ENCODE measurements at regions not wholly inside any gene's neighbourhood (a gene's known extent, or its start where the extent isn't known, plus 50 kb on each side); places are given as distances from the start of the nearest gene placed in this dataset.

- Histone ChIP-seq H3K27ac (ENCODE audit: low read depth in 2 of 2, low read length in 1 of 2) (peak overlapping the region in 1 of 2 experiments; percentile 38; a peak in 2 of 4 replicates), H3K9me2 (no peaks in the 10 kb centered on the region), H3K9ac (no peak overlapping the region), H3K4me2 (no peak overlapping the region), H3K4me3 (ENCODE audit: low read depth in 2 of 2, low read length in 1 of 2) (no peak overlapping the region), H3K4me1 (ENCODE audit: control insufficient read depth in 1 of 2, insufficient read depth in 2 of 2, low read depth in 1 of 2, low read length in 1 of 2) (no peaks in the 10 kb centered on the region), H3K79me2 (ENCODE audit: insufficient read depth) (no peaks in the 10 kb centered on the region), H3F3A (replicated peaks; ENCODE audit: insufficient read depth) (no peaks in the 10 kb centered on the region), H4K20me1 (ENCODE audit: insufficient read depth) (no peaks in the 10 kb centered on the region), H3K9me3 (no peaks in the 10 kb centered on the region), H3K36me3 (replicated peaks in 1 of 2; ENCODE audit: control insufficient read depth in 1 of 2, insufficient read depth in 2 of 2, low read length in 1 of 2) (no peaks in the 10 kb centered on the region), H3K27me3 (ENCODE audit: insufficient read depth) (no peaks in the 10 kb centered on the region), H2AFZ (ENCODE audit: low read depth) (peak overlapping the region; percentile 54; the same call in 1 of the 2 replicates)
- DNase-seq: no peak
- TF ChIP-seq RFX5 (IDR thresholded peaks at IDR 0.05; ENCODE audit: low read length) (no peak), SIN3A (IDR thresholded peaks at IDR 0.05; ENCODE audit: borderline replicate concordance, low read depth, low read length) (no peak), TCF12 (IDR thresholded peaks at IDR 0.05) (no peak), USF1 (IDR thresholded peaks at IDR 0.05; ENCODE audit: borderline replicate concordance, low read depth) (no peak), EZH2phosphoT487 (IDR thresholded peaks at IDR 0.05; ENCODE audit: borderline replicate concordance, low read depth) (no peak), NRF1 (IDR thresholded peaks at IDR 0.05; ENCODE audit: low read depth, low read length) (no peak), FOSL2 (IDR thresholded peaks at IDR 0.05; ENCODE audit: borderline replicate concordance, low read depth) (no peak), CHD2 (IDR thresholded peaks at IDR 0.05; ENCODE audit: low read length, partially characterized antibody) (no peak), PBX3 (IDR thresholded peaks at IDR 0.05) (no peak), ELF1 (IDR thresholded peaks at IDR 0.05) (no peak), TAF1 (IDR thresholded peaks at IDR 0.05; ENCODE audit: borderline replicate concordance, low read depth, low read length) (no peak), FOXJ3 (CRISPR knock-in tag; IDR thresholded peaks at IDR 0.05) (no peak), SMC3 (IDR thresholded peaks at IDR 0.05; ENCODE audit: low read depth, low read length) (no peak), USF2 (IDR thresholded peaks at IDR 0.05; ENCODE audit: borderline replicate concordance, low read depth, low read length) (no peak), MAX (IDR thresholded peaks at IDR 0.05; ENCODE audit: low read depth) (no peak), TEAD4 (IDR thresholded peaks at IDR 0.05; ENCODE audit: borderline replicate concordance, insufficient read depth) (no peak), REST (IDR thresholded peaks at IDR 0.05; ENCODE audit: low read depth, low read length) (no peak), FOXM1 (IDR thresholded peaks at IDR 0.05; ENCODE audit: low read depth) (no peak)
- 72% methylated on average over 2 of the region's 2 CpGs for WGBS (ENCODE audit: low lambda C conversion rate)
- ChIA-PET CTCF (interaction anchor here (1.0 kb wide), 1 partner anchor 101 kb away, joined by 5 read pairs; no protein-coding TSS in a partner anchor), POLR2A (no interaction called here)
These were observed 95.6 kb upstream of the BCL6 start for GRCh38 chr3:187840856-187841255.

Measured in SK-N-SH (cell line).